ENCODE measurements at regions not wholly inside any gene's neighbourhood (a gene's known extent, or its start where the extent isn't known, plus 50 kb on each side); places are given as distances from the start of the nearest gene placed in this dataset.

DNA sequence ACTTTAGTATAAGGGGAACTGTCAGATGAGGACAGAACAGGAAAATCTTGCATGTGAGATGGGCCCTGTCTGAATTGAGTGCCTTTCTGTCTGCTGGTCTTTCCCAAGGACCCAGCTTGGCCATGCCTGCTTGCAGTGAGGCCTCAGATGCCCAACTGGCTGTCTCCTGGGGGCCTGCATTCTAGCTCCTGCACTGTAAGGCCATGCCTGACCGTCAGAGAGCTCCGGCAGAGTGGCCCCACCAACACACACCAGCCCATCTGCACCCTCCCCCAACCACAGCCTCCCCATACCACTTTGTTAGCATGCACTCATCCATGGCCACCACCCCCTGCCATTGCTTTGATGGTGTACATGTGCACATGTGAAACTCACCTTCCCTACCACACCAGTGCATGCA, 190.4 kb upstream of the RPRM start:
- no peak for ATAC-seq
- TF ChIP-seq, protein P1, sequence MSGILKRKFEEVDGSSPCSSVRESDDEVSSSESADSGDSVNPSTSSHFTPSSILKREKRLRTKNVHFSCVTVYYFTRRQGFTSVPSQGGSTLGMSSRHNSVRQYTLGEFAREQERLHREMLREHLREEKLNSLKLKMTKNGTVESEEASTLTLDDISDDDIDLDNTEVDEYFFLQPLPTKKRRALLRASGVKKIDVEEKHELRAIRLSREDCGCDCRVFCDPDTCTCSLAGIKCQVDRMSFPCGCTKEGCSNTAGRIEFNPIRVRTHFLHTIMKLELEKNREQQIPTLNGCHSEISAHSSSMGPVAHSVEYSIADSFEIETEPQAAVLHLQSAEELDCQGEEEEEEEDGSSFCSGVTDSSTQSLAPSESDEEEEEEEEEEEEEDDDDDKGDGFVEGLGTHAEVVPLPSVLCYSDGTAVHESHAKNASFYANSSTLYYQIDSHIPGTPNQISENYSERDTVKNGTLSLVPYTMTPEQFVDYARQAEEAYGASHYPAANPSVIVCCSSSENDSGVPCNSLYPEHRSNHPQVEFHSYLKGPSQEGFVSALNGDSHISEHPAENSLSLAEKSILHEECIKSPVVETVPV (CRISPR knock-in tag; IDR thresholded peaks at IDR 0.05) = no peak
- TF ChIP-seq ZNF70 (CRISPR knock-in tag; IDR thresholded peaks at IDR 0.05) (no peak), ESRRG (CRISPR knock-in tag; IDR thresholded peaks at IDR 0.05) (no peak), ZFP3 (CRISPR knock-in tag; IDR thresholded peaks at IDR 0.05) (no peak), SNAI2 (CRISPR knock-in tag; IDR thresholded peaks at IDR 0.05) (no peak), GLIS3 (CRISPR knock-in tag; IDR thresholded peaks at IDR 0.05) (no peak), TCF4 (CRISPR knock-in tag; IDR thresholded peaks at IDR 0.05; ENCODE audit: borderline replicate concordance) (no peak), ZC3H10 (CRISPR knock-in tag; IDR thresholded peaks at IDR 0.05) (no peak), RARB (CRISPR knock-in tag; IDR thresholded peaks at IDR 0.05) (no peak), ZFP30 (CRISPR knock-in tag; IDR thresholded peaks at IDR 0.05) (no peak)

DNA sequence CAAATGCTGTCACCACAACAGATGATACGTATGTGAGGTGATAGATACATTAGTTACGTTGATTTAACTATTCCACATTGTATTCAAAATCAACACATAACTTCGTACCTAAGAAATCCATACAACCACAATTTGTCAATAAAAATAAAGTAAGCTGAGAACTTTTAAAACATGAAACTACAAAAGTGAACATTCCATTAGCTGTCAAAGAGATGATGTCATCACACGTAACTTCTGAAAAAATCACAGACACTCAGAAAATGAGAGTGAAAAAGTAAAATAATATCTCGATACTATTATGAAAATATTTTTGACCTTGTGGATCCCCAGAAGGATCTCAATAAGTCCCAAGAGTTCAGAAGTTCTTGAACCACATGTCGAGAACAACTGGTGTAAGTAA, 161.6 kb upstream of the GALNT13 start:
- ATAC-seq = no peak
- TF ChIP-seq, protein P2, sequence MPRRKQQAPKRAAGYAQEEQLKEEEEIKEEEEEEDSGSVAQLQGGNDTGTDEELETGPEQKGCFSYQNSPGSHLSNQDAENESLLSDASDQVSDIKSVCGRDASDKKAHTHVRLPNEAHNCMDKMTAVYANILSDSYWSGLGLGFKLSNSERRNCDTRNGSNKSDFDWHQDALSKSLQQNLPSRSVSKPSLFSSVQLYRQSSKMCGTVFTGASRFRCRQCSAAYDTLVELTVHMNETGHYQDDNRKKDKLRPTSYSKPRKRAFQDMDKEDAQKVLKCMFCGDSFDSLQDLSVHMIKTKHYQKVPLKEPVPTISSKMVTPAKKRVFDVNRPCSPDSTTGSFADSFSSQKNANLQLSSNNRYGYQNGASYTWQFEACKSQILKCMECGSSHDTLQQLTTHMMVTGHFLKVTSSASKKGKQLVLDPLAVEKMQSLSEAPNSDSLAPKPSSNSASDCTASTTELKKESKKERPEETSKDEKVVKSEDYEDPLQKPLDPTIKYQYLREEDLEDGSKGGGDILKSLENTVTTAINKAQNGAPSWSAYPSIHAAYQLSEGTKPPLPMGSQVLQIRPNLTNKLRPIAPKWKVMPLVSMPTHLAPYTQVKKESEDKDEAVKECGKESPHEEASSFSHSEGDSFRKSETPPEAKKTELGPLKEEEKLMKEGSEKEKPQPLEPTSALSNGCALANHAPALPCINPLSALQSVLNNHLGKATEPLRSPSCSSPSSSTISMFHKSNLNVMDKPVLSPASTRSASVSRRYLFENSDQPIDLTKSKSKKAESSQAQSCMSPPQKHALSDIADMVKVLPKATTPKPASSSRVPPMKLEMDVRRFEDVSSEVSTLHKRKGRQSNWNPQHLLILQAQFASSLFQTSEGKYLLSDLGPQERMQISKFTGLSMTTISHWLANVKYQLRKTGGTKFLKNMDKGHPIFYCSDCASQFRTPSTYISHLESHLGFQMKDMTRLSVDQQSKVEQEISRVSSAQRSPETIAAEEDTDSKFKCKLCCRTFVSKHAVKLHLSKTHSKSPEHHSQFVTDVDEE (CRISPR knock-in tag; IDR thresholded peaks at IDR 0.05) = no peak
- no peak for TF ChIP-seq ARNTL (CRISPR knock-in tag; IDR thresholded peaks at IDR 0.05; ENCODE audit: borderline replicate concordance, low read depth)
- no peak for TF ChIP-seq SNAI2 (CRISPR knock-in tag; IDR thresholded peaks at IDR 0.05)
- TF ChIP-seq, protein P3, sequence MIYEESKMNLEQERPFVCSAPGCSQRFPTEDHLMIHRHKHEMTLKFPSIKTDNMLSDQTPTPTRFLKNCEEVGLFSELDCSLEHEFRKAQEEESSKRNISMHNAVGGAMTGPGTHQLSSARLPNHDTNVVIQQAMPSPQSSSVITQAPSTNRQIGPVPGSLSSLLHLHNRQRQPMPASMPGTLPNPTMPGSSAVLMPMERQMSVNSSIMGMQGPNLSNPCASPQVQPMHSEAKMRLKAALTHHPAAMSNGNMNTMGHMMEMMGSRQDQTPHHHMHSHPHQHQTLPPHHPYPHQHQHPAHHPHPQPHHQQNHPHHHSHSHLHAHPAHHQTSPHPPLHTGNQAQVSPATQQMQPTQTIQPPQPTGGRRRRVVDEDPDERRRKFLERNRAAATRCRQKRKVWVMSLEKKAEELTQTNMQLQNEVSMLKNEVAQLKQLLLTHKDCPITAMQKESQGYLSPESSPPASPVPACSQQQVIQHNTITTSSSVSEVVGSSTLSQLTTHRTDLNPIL (CRISPR knock-in tag; IDR thresholded peaks at IDR 0.05; ENCODE audit: low read depth) = no peak
- no peak for TF ChIP-seq ZNF565 (CRISPR knock-in tag; conservative IDR thresholded peaks at IDR 0.05; ENCODE audit: low read depth)
- TF ChIP-seq ZFP30 (CRISPR knock-in tag; IDR thresholded peaks at IDR 0.05) = no peak
- no peak for TF ChIP-seq ESRRG (CRISPR knock-in tag; IDR thresholded peaks at IDR 0.05)

DNA sequence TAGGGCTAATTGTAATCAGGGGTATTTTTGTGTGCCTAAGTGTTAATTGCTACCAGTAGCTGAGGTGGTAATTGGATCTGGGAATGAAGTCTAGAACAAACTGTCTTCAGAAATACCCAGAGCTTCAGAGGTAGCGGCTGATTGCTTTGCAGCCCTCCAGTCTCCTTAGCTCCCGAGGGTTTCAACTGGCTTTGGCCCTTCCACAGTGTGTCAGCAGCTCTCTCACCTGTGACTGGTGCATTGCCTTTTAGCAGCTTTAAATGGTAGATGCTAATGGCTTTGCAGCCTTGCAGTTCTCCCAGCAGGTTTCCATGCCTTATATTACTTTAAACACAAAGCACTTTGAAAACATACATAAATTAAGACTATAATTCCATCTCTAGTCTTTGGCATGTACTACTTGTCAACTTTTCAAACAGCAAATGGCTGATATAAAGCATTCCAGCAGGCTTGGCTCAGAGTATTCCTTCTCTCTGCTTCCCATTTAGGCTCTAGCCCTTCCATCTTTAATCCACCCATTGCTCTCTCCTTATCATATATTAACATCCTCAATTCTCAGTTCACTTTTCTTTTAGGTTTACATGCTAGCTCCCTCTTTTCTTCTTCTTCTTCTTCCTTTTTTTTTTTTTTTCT, 156.4 kb upstream of the GALNT13 start:
- no peak for ATAC-seq
- TF ChIP-seq ZNF565 (CRISPR knock-in tag; conservative IDR thresholded peaks at IDR 0.05; ENCODE audit: low read depth) = no peak
- TF ChIP-seq ESRRG (CRISPR knock-in tag; IDR thresholded peaks at IDR 0.05) = no peak
- TF ChIP-seq BACH2 (CRISPR knock-in tag; IDR thresholded peaks at IDR 0.05; ENCODE audit: borderline replicate concordance) = no peak
- no peak for TF ChIP-seq GLIS3 (CRISPR knock-in tag; IDR thresholded peaks at IDR 0.05)
- TF ChIP-seq ISL1 (CRISPR knock-in tag; IDR thresholded peaks at IDR 0.05) = no peak
- TF ChIP-seq, protein P2 (CRISPR knock-in tag; IDR thresholded peaks at IDR 0.05) = no peak
- no peak for TF ChIP-seq PPARA (CRISPR knock-in tag; IDR thresholded peaks at IDR 0.05; ENCODE audit: borderline replicate concordance)
- TF ChIP-seq CSDC2 (CRISPR knock-in tag; IDR thresholded peaks at IDR 0.05) = no peak
- no peak for TF ChIP-seq RARB (CRISPR knock-in tag; IDR thresholded peaks at IDR 0.05)
- TF ChIP-seq ZNF70 (CRISPR knock-in tag; IDR thresholded peaks at IDR 0.05) = no peak
- TF ChIP-seq, protein P4, sequence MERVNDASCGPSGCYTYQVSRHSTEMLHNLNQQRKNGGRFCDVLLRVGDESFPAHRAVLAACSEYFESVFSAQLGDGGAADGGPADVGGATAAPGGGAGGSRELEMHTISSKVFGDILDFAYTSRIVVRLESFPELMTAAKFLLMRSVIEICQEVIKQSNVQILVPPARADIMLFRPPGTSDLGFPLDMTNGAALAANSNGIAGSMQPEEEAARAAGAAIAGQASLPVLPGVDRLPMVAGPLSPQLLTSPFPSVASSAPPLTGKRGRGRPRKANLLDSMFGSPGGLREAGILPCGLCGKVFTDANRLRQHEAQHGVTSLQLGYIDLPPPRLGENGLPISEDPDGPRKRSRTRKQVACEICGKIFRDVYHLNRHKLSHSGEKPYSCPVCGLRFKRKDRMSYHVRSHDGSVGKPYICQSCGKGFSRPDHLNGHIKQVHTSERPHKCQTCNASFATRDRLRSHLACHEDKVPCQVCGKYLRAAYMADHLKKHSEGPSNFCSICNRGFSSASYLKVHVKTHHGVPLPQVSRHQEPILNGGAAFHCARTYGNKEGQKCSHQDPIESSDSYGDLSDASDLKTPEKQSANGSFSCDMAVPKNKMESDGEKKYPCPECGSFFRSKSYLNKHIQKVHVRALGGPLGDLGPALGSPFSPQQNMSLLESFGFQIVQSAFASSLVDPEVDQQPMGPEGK (CRISPR knock-in tag; IDR thresholded peaks at IDR 0.05; ENCODE audit: borderline replicate concordance) = no peak
- no peak for TF ChIP-seq OSR1 (CRISPR knock-in tag; IDR thresholded peaks at IDR 0.05)
- TF ChIP-seq, protein P1 (CRISPR knock-in tag; IDR thresholded peaks at IDR 0.05) = no peak
- no peak for TF ChIP-seq ZNF8 (CRISPR knock-in tag; IDR thresholded peaks at IDR 0.05)
- TF ChIP-seq, protein P5, sequence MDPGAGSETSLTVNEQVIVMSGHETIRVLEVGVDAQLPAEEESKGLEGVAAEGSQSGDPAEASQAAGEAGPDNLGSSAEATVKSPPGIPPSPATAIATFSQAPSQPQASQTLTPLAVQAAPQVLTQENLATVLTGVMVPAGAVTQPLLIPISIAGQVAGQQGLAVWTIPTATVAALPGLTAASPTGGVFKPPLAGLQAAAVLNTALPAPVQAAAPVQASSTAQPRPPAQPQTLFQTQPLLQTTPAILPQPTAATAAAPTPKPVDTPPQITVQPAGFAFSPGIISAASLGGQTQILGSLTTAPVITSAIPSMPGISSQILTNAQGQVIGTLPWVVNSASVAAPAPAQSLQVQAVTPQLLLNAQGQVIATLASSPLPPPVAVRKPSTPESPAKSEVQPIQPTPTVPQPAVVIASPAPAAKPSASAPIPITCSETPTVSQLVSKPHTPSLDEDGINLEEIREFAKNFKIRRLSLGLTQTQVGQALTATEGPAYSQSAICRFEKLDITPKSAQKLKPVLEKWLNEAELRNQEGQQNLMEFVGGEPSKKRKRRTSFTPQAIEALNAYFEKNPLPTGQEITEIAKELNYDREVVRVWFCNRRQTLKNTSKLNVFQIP (CRISPR knock-in tag; IDR thresholded peaks at IDR 0.05; ENCODE audit: borderline replicate concordance, low read depth) = no peak

All from SK-N-SH treated with all-trans-retinoic acid at 6 μM for 48 hours (cell line).